ENCODE measurements at regions not wholly inside any gene's neighbourhood (a gene's known extent, or its start where the extent isn't known, plus 50 kb on each side); places are given as distances from the start of the nearest gene placed in this dataset.

GRCh38 chr13:99450416-99450815 is 50.9 kb upstream of the TM9SF2 start:
- H4K20me1 ChIP-seq (ENCODE audit: control insufficient read depth, insufficient read depth, insufficient read length), result no peaks in the 10 kb centered on the region
- Mint-ChIP-seq H3K27me3 (ENCODE audit: low read depth) (no peaks in the 10 kb centered on the region; the same call in 1 of the 2 replicates), H3K9me3 (peaks cover 5 to 15% of the 10 kb centered on the region in 2 experiments), H3K27ac (no peak overlapping the region), H3K4me3 (no peak overlapping the region), H3K4me1 (peaks cover 16 to 17% of the 10 kb centered on the region in 2 experiments), H3K36me3 (ENCODE audit: insufficient read depth in 1 of 3, low read depth in 3 of 3) (peaks cover 0 to 7% (median 4%) of the 10 kb centered on the region in 3 experiments; a peak in 5 of 7 replicates)
- H3K27ac ChIP-seq (ENCODE audit: insufficient read length, low read depth, low read length), result no peak overlapping the region
- no peak overlapping the region for H2BK12ac ChIP-seq (ENCODE audit: insufficient read length, low read depth, low read length)
- no peak overlapping the region for H3K18ac ChIP-seq (ENCODE audit: insufficient read length, low read depth, low read length)
- no peak overlapping the region for H2BK5ac ChIP-seq (ENCODE audit: insufficient read length, low read length)
- H3K23me2 ChIP-seq (ENCODE audit: insufficient read length, low read depth, low read length, poor library complexity, severe bottlenecking), result no peaks in the 10 kb centered on the region
- DNase-seq, result no peak
- H3K79me1 ChIP-seq (ENCODE audit: insufficient read depth, low read depth, low read length, poor library complexity, severe bottlenecking), result no peaks in the 10 kb centered on the region
- H2BK20ac ChIP-seq (ENCODE audit: low read depth, low read length, poor library complexity, severe bottlenecking), result no peak overlapping the region
- H3K56ac ChIP-seq (ENCODE audit: insufficient read length, low read depth, low read length), result no peak overlapping the region
- H2AK5ac ChIP-seq (ENCODE audit: insufficient read length, low read length), result no peak overlapping the region
- no peak overlapping the region for H3T11ph ChIP-seq (ENCODE audit: low read length)
- no peaks in the 10 kb centered on the region for H3K4me1 ChIP-seq (ENCODE audit: insufficient read depth, low read length)
- no peaks in the 10 kb centered on the region for H3K9me3 ChIP-seq (ENCODE audit: control insufficient read depth, low read depth, low read length)
- no peak overlapping the region for H2AFZ ChIP-seq (ENCODE audit: low read length)
- H2BK15ac ChIP-seq (ENCODE audit: low read depth, low read length), result no peak overlapping the region
- no peak overlapping the region for H2BK120ac ChIP-seq (ENCODE audit: low read depth, low read length, poor library complexity, severe bottlenecking)
- no peak overlapping the region for H4K91ac ChIP-seq (ENCODE audit: insufficient read length, low read depth, low read length)
- no peak overlapping the region for H3K4me2 ChIP-seq (ENCODE audit: insufficient read depth, insufficient read length, low read length)
- H4K8ac ChIP-seq (replicated peaks; ENCODE audit: insufficient read length, low read depth, low read length), result no peak overlapping the region
- H3K4ac ChIP-seq (ENCODE audit: low read depth, low read length), result no peak overlapping the region
- no peak overlapping the region for H3K9ac ChIP-seq (ENCODE audit: extremely low read depth, insufficient read length, low read length)
- no peak for TF ChIP-seq CTCF (conservative IDR thresholded peaks at IDR 0.05)
- no peaks in the 10 kb centered on the region for H3K27me3 ChIP-seq (ENCODE audit: insufficient read depth, low read length)
- H3K14ac ChIP-seq (ENCODE audit: insufficient read depth, low read length), result no peak overlapping the region
- no peaks in the 10 kb centered on the region for H3K79me2 ChIP-seq (ENCODE audit: insufficient read depth, low read length)
- H4K5ac ChIP-seq (ENCODE audit: insufficient read length, low read depth, low read length), result no peak overlapping the region
- H3K23ac ChIP-seq (ENCODE audit: insufficient read length, low read depth, low read length), result no peak overlapping the region
